ENCODE measurements at regions not wholly inside any gene's neighbourhood (a gene's known extent, or its start where the extent isn't known, plus 50 kb on each side); places are given as distances from the start of the nearest gene placed in this dataset.

GRCh38 chr2:16960579-16960978, 294.9 kb upstream of the CYRIA start:
- no peaks in the 10 kb centered on the region for H3K36me3 ChIP-seq
- H3K4me3 ChIP-seq = no peak overlapping the region
- no peaks in the 10 kb centered on the region for H3K9me3 ChIP-seq
- TF ChIP-seq, protein P1, sequence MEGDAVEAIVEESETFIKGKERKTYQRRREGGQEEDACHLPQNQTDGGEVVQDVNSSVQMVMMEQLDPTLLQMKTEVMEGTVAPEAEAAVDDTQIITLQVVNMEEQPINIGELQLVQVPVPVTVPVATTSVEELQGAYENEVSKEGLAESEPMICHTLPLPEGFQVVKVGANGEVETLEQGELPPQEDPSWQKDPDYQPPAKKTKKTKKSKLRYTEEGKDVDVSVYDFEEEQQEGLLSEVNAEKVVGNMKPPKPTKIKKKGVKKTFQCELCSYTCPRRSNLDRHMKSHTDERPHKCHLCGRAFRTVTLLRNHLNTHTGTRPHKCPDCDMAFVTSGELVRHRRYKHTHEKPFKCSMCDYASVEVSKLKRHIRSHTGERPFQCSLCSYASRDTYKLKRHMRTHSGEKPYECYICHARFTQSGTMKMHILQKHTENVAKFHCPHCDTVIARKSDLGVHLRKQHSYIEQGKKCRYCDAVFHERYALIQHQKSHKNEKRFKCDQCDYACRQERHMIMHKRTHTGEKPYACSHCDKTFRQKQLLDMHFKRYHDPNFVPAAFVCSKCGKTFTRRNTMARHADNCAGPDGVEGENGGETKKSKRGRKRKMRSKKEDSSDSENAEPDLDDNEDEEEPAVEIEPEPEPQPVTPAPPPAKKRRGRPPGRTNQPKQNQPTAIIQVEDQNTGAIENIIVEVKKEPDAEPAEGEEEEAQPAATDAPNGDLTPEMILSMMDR (IDR thresholded peaks at IDR 0.05) = no peak
- no peak overlapping the region for H3K27ac ChIP-seq
- DNase-seq (ENCODE audit: low spot score) = no peak
- no peaks in the 10 kb centered on the region for H3K27me3 ChIP-seq
- no peaks in the 10 kb centered on the region for H3K4me1 ChIP-seq

DNA sequence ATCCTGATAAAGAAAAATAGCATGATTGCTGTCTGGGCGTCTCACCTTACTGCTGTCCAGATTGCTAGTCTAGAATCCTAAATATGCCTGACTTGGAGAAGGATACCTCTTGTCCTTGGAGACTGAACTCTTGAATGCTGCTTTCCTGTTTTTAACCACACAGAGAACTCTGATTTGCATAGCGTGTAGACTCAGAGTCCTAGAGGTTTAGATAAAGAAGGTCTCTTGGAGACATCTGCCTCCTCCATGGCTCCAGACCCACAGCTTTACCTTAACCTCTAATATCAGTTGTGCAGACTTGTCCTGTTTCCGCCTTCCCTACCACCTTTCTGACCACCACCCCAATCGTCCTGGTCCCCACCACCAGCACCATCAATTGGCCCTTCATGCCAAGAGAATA, 292.6 kb upstream of the CYRIA start:
- Histone ChIP-seq H3K4me3 (no peak overlapping the region), H3K9me3 (no peaks in the 10 kb centered on the region), H3K27me3 (no peaks in the 10 kb centered on the region), H3K27ac (no peak overlapping the region), H3K4me1 (no peaks in the 10 kb centered on the region), H3K36me3 (no peaks in the 10 kb centered on the region)
- TF ChIP-seq, protein P1 (IDR thresholded peaks at IDR 0.05) = no peak
- no peak for DNase-seq (ENCODE audit: low spot score)

- Histone ChIP-seq H3K36me3 (no peaks in the 10 kb centered on the region), H3K27me3 (no peaks in the 10 kb centered on the region), H3K4me1 (no peaks in the 10 kb centered on the region), H3K9me3 (no peaks in the 10 kb centered on the region), H3K27ac (no peak overlapping the region), H3K4me3 (no peak overlapping the region)
- TF ChIP-seq, protein P1 (IDR thresholded peaks at IDR 0.05) = no peak
- no peak for DNase-seq (ENCODE audit: low spot score)
Measured at GRCh38 chr2:16952805-16953204, 287.2 kb upstream of the CYRIA start.

- H3K27me3 ChIP-seq = no peaks in the 10 kb centered on the region
- H3K36me3 ChIP-seq = no peaks in the 10 kb centered on the region
- no peak for DNase-seq (ENCODE audit: low spot score)
- no peak overlapping the region for H3K4me3 ChIP-seq
- TF ChIP-seq, protein P1 (IDR thresholded peaks at IDR 0.05) = no peak
- no peaks in the 10 kb centered on the region for H3K4me1 ChIP-seq
- H3K9me3 ChIP-seq = no peaks in the 10 kb centered on the region
- H3K27ac ChIP-seq = no peak overlapping the region
Measured at GRCh38 chr2:16952368-16952767, 286.7 kb upstream of the CYRIA start.

DNA sequence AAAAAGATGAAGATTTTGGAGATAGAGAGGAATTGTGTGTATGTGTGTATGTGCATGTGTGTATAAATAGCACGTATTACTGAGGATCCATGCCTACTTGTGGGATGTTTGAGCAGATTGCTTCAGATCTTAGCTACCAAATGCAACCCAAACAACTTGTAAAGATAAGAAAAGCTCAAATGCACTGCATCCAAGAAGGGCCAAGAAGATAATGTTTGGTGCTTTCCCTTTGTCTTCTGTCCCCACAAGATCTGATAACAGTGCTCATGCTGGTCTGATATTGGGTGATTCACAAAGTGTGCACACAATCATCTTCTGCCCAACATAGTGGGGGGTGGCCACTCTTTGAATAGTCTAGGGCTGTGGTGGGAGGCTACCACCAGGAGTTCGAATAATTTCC, 284.8 kb upstream of the CYRIA start:
- Histone ChIP-seq H3K4me1 (no peaks in the 10 kb centered on the region), H3K36me3 (no peaks in the 10 kb centered on the region), H3K27ac (no peak overlapping the region), H3K27me3 (no peaks in the 10 kb centered on the region), H3K9me3 (no peaks in the 10 kb centered on the region), H3K4me3 (no peak overlapping the region)
- no peak for DNase-seq (ENCODE audit: low spot score)
- TF ChIP-seq, protein P1 (IDR thresholded peaks at IDR 0.05) = no peak

- TF ChIP-seq, protein P1 (IDR thresholded peaks at IDR 0.05) = no peak
- DNase-seq (ENCODE audit: low spot score) = no peak
- no peak overlapping the region for H3K4me3 ChIP-seq
- no peaks in the 10 kb centered on the region for H3K36me3 ChIP-seq
- no peaks in the 10 kb centered on the region for H3K4me1 ChIP-seq
- no peaks in the 10 kb centered on the region for H3K9me3 ChIP-seq
- no peak overlapping the region for H3K27ac ChIP-seq
- H3K27me3 ChIP-seq = no peaks in the 10 kb centered on the region
Measured at GRCh38 chr2:16948710-16949109, 283.1 kb upstream of the CYRIA start.

Data from right atrium auricular region (tissue), 2 donors.